Endothelial cell (in vitro differentiated cells): ENCODE measurements at regions not wholly inside any gene's neighbourhood (a gene's known extent, or its start where the extent isn't known, plus 50 kb on each side); places are given as distances from the start of the nearest gene placed in this dataset.

Source experiments
- DNase-seq: peaks from one replicate; pipeline ENCODE4 v3.0.0; 2021; ENCODE audit warnings: low spot score
- H3K27ac Mint-ChIP-seq: one replicate; pipeline ENCODE4 v1.8.0; 2021; ENCODE audit warnings: mixed read lengths, inconsistent platforms; ENCODE audit not compliant: unreplicated experiment
- H3K27me3 Mint-ChIP-seq: one replicate; pipeline ENCODE4 v1.8.0; 2021; ENCODE audit warnings: mild to moderate bottlenecking, moderate library complexity, mixed read lengths, inconsistent platforms; ENCODE audit not compliant: unreplicated experiment
- H3K36me3 Mint-ChIP-seq: one replicate; pipeline ENCODE4 v1.8.0; 2021; ENCODE audit warnings: mild to moderate bottlenecking, low read depth, mixed read lengths, inconsistent platforms; ENCODE audit not compliant: unreplicated experiment
- H3K4me1 Mint-ChIP-seq: one replicate; pipeline ENCODE4 v1.8.0; 2021; ENCODE audit warnings: mild to moderate bottlenecking, mixed read lengths, inconsistent platforms; ENCODE audit not compliant: unreplicated experiment
- H3K4me3 Mint-ChIP-seq: one replicate; pipeline ENCODE4 v1.8.0; 2021; ENCODE audit warnings: mild to moderate bottlenecking, mixed read lengths, inconsistent platforms; ENCODE audit not compliant: unreplicated experiment
- H3K9me3 Mint-ChIP-seq: one replicate; pipeline ENCODE4 v1.8.0; 2021; ENCODE audit warnings: mixed read lengths, inconsistent platforms; ENCODE audit not compliant: unreplicated experiment
- TF ChIP-seq, protein P1 (sequence below): fragments of 200-600 bp; sonication (generic); IDR thresholded peaks from one replicate; pipeline ENCODE4 v1.5.0; 2021; ENCODE audit warnings: antibody characterized with exemption; ENCODE audit not compliant: unreplicated experiment

DNA sequence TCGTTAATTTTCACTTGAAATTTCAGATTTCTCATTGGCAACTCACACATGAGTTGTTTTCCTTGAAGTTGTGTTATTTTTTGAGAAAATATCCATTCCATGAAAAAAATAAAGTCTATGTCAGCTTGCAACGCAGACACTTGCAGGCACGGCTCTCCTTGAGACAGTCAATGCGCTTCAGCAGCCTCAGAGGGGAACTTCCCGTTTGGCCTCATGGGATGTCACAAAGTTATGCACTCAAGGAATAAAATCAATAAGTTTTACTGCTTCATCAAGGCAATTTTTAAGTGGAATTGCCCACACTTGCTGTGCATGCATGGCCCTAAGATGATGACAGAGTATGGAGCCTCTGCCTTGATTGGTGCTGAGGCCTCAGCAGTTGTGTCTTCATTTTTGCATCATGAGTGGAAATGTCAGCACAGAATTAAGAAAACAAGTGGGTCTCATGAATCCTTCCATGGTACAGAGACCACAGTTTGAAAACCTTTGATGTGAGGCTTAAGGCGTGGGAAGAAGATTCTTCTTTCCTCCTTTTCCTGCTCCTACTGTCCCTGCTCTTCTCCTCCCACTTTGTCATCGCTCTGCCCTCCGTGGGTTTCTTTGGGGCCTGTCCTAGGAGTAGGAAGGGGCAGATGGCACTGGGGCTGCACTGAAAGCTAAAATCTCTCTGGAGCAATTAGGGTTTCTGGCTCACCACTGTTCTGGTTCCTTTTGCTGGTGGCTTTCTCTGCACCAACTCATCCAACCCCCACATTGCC, 509.0 kb upstream of the B3GAT1 start:
- Mint-ChIP-seq H3K27ac (no peak overlapping the region), H3K36me3 (no peaks in the 10 kb centered on the region), H3K27me3 (peaks cover 1% of the 10 kb centered on the region), H3K4me3 (no peak overlapping the region), H3K9me3 (no peaks in the 10 kb centered on the region), H3K4me1 (no peaks in the 10 kb centered on the region)
- no peak for DNase-seq
- TF ChIP-seq, protein P1, sequence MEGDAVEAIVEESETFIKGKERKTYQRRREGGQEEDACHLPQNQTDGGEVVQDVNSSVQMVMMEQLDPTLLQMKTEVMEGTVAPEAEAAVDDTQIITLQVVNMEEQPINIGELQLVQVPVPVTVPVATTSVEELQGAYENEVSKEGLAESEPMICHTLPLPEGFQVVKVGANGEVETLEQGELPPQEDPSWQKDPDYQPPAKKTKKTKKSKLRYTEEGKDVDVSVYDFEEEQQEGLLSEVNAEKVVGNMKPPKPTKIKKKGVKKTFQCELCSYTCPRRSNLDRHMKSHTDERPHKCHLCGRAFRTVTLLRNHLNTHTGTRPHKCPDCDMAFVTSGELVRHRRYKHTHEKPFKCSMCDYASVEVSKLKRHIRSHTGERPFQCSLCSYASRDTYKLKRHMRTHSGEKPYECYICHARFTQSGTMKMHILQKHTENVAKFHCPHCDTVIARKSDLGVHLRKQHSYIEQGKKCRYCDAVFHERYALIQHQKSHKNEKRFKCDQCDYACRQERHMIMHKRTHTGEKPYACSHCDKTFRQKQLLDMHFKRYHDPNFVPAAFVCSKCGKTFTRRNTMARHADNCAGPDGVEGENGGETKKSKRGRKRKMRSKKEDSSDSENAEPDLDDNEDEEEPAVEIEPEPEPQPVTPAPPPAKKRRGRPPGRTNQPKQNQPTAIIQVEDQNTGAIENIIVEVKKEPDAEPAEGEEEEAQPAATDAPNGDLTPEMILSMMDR: no peak

- no peaks in the 10 kb centered on the region for H3K9me3 Mint-ChIP-seq
- H3K27me3 Mint-ChIP-seq: peaks cover 17% of the 10 kb centered on the region
- H3K36me3 Mint-ChIP-seq: no peaks in the 10 kb centered on the region
- DNase-seq: no peak
- no peak overlapping the region for H3K27ac Mint-ChIP-seq
- TF ChIP-seq, protein P1: no peak
- peaks cover 5% of the 10 kb centered on the region for H3K4me1 Mint-ChIP-seq
- H3K4me3 Mint-ChIP-seq: no peak overlapping the region
Measured at GRCh38 chr11:134916421-134917213, 504.6 kb upstream of the B3GAT1 start.

- H3K27ac Mint-ChIP-seq: no peak overlapping the region
- TF ChIP-seq, protein P1: no peak
- H3K4me3 Mint-ChIP-seq: no peak overlapping the region
Measured at GRCh38 chr11:134915881-134916280, 503.8 kb upstream of the B3GAT1 start.

DNA sequence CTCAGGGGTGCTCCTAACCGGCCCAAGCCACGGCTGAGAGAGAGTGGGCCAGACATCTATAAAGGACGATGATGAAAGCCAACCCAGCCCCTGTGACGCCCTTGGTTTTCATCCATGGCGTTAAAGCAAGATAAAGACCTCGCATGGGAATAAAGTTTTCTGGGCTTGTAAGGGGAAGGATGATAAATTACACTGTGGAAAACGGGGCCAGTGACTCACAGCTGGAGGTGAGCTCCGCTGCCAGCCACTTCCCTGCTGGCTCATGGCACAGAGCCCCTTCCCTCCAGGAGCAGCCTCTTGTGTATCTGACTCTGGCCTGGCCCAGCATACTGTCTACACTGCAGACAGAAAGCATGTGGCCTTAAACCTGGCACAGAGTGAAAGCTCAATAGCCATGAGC, 503.2 kb upstream of the B3GAT1 start:
- Mint-ChIP-seq H3K27ac (no peak overlapping the region), H3K27me3 (peaks cover 17% of the 10 kb centered on the region), H3K9me3 (no peaks in the 10 kb centered on the region), H3K4me3 (no peak overlapping the region), H3K4me1 (peaks cover 5% of the 10 kb centered on the region), H3K36me3 (no peaks in the 10 kb centered on the region)
- no peak for DNase-seq
- TF ChIP-seq, protein P1: no peak

More at GRCh38 chr11:134915881-134916280, 503.8 kb upstream of the B3GAT1 start:
- no peak for DNase-seq
- peaks cover 5% of the 10 kb centered on the region for H3K4me1 Mint-ChIP-seq
- H3K9me3 Mint-ChIP-seq: no peaks in the 10 kb centered on the region
- H3K36me3 Mint-ChIP-seq: no peaks in the 10 kb centered on the region
- H3K27me3 Mint-ChIP-seq: peaks cover 17% of the 10 kb centered on the region
